IPS-11a (cell line): ENCODE measurements at regions not wholly inside any gene's neighbourhood (a gene's known extent, or its start where the extent isn't known, plus 50 kb on each side); places are given as distances from the start of the nearest gene placed in this dataset.
"Not testable (repeated sequence)": the region's sequence is repeated elsewhere in the genome, so short reads cannot be mapped to it uniquely, and the experiment has no call there.

ENCODE experiments used
- H3K4me3 ChIP-seq: one replicate; pipeline ENCODE4 v1.5.1; 2013; ENCODE audit warnings: low read depth, low read length, control low read depth

GRCh38 chr5:28685794-28686193 lies 1647.4 kb upstream of the CDH9 start:
- no peak overlapping the region for H3K4me3 ChIP-seq

GRCh38 chr5:28678899-28679298 lies 1640.5 kb upstream of the CDH9 start:
- H3K4me3 ChIP-seq, result no peak overlapping the region

GRCh38 chr5:28666110-28666509 lies 1627.7 kb upstream of the CDH9 start:
- no peak overlapping the region for H3K4me3 ChIP-seq

- H3K4me3 ChIP-seq, result no peak overlapping the region
Observed at GRCh38 chr5:28648108-28648507, 1609.7 kb upstream of the CDH9 start.

- no peak overlapping the region for H3K4me3 ChIP-seq
Observed at GRCh38 chr5:28632607-28633006, 1594.2 kb upstream of the CDH9 start.

GRCh38 chr5:28603869-28604268 lies 1565.5 kb upstream of the CDH9 start:
- H3K4me3 ChIP-seq, result no peak overlapping the region

- no peak overlapping the region for H3K4me3 ChIP-seq
Observed at GRCh38 chr5:28602429-28602828, 1564.0 kb upstream of the CDH9 start.

GRCh38 chr5:28596707-28597106 lies 1558.3 kb upstream of the CDH9 start:
- not testable (repeated sequence) for H3K4me3 ChIP-seq

GRCh38 chr5:28580616-28581015 lies 1542.2 kb upstream of the CDH9 start:
- H3K4me3 ChIP-seq, result no peak overlapping the region

- H3K4me3 ChIP-seq, result no peak overlapping the region
Observed at GRCh38 chr5:28576022-28576421, 1537.6 kb upstream of the CDH9 start.

- no peak overlapping the region for H3K4me3 ChIP-seq
Observed at GRCh38 chr5:28575368-28575767, 1537.0 kb upstream of the CDH9 start.

- H3K4me3 ChIP-seq, result no peak overlapping the region
Observed at GRCh38 chr5:28574606-28575005, 1536.2 kb upstream of the CDH9 start.

- H3K4me3 ChIP-seq, result no peak overlapping the region
Observed at GRCh38 chr5:28567048-28567447, 1528.7 kb upstream of the CDH9 start.

- H3K4me3 ChIP-seq, result no peak overlapping the region
Observed at GRCh38 chr5:28561522-28561921, 1523.1 kb upstream of the CDH9 start.

- H3K4me3 ChIP-seq, result no peak overlapping the region
Observed at GRCh38 chr5:28558196-28558595, 1519.8 kb upstream of the CDH9 start.

GRCh38 chr5:28557114-28557513 lies 1518.7 kb upstream of the CDH9 start:
- H3K4me3 ChIP-seq, result no peak overlapping the region

GRCh38 chr5:28549588-28549987 lies 1511.2 kb upstream of the CDH9 start:
- no peak overlapping the region for H3K4me3 ChIP-seq

- no peak overlapping the region for H3K4me3 ChIP-seq
Observed at GRCh38 chr5:28548856-28549255, 1510.5 kb upstream of the CDH9 start.

GRCh38 chr5:28544501-28544900 lies 1506.1 kb upstream of the CDH9 start:
- H3K4me3 ChIP-seq, result no peak overlapping the region

- H3K4me3 ChIP-seq, result no peak overlapping the region
Observed at GRCh38 chr5:28543473-28544098, 1505.2 kb upstream of the CDH9 start.

- no peak overlapping the region for H3K4me3 ChIP-seq
Observed at GRCh38 chr5:28542987-28543386, 1504.6 kb upstream of the CDH9 start.

GRCh38 chr5:28523888-28524635 lies 1485.7 kb upstream of the CDH9 start:
- no peak overlapping the region for H3K4me3 ChIP-seq

GRCh38 chr5:28523416-28523815 lies 1485.0 kb upstream of the CDH9 start:
- no peak overlapping the region for H3K4me3 ChIP-seq
